ENCODE measurements at regions not wholly inside any gene's neighbourhood (a gene's known extent, or its start where the extent isn't known, plus 50 kb on each side); places are given as distances from the start of the nearest gene placed in this dataset.

DNA sequence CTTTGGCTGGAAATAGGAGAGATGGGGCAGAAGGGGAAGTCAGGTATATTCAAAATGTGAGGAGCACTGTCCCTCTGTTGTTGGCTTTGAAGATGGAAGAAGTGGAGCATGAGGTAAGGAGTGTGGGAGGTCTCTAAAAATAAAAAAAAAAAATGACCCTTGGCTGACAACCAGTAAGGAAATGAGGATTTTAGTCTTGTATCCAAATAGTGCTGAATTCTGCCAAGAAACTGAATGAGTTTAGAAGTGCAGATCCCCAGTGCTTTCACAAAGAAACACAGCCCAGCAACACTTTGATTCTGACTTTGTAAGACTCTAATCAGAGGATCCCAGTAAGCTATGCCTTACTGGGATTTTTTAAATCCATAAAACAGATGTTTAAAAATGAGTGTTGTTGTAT lies 367.9 kb downstream of the CYLC2 start:
- no peak for DNase-seq (ENCODE audit: extremely low read depth in 1 of 11, low read depth in 9 of 11, low spot score in 4 of 11)

GRCh38 chr9:103364753-103365152 lies 369.6 kb downstream of the CYLC2 start:
- no peak for DNase-seq (ENCODE audit: extremely low read depth in 1 of 11, low read depth in 9 of 11, low spot score in 4 of 11)

DNA sequence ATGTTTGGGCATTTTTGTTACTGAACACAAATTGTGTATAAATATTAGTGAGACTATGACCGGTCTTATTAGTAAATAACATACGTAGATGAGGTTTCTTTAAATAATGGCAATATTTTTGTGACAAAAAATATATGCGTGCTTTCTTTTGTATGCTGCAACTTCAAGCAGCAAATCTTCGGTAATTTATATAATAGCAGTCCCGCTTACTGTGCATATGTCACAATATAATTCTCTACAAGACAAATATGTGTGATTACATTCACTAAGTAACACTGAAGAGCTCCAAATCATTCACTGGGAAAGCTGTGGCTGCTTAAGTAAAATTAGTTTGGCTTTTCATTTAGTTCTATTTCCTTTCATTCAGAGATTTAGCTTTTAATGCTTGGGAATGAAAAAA lies 376.0 kb downstream of the CYLC2 start:
- DNase-seq (ENCODE audit: extremely low read depth in 1 of 11, low read depth in 9 of 11, low spot score in 4 of 11): no peak

- DNase-seq (ENCODE audit: extremely low read depth in 1 of 11, low read depth in 9 of 11, low spot score in 4 of 11): no peak
These were observed 377.7 kb downstream of the CYLC2 start for GRCh38 chr9:103372828-103373227.

DNA sequence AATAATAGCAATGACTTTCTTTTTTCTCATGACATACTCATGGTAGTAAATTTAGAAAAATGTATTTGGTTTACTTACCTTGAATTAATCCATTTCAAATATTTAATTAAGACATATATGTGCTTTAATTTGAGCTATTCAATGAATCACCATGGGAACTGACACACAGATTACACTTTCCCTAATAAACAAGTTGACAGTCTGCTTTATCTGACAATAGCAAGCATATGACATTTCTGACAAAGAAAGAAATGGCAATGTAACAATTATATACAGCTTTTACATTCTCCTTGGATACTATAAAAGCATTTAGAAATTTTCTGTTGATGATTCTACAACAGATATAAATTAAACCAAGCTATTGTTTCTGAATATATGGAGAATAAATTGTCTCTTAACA lies 382.5 kb downstream of the CYLC2 start:
- DNase-seq (ENCODE audit: extremely low read depth in 1 of 11, low read depth in 9 of 11, low spot score in 4 of 11): no peak

DNA sequence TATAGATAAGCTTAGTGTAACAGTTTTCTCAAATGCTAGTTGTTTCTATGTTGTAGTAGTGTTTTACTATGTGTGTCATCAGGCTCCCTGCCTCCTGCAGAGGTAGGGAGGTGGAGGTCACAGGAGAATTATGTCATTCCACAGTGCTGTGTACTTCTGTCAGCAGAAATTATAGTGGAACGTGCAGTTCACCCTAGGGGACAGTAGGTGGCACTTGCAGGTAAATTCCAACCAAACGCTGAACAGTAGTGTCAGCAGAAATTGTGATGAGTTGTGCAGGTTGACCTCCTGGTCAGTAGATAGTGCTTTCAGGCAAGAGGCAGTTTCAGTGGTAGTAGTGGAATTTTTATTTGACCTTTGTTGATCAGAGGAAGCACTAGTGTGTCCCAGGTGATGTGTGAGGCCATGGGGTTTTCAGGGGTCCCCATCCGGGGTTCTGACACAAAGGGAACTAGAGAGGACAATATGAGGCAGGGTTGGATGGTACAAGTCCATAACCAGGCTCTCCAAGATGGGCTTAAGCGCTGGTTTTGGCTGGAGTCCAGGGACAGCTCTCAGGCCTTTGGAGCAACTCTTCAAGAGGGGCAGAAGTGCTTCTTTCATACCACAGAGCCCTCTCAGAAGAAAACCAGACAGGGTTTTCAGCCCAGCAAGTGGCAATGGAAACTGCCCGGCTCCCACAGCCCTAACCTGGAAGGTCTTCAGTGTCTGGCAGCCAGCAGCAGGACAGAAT lies 402.9 kb downstream of the CYLC2 start:
- peak; percentile 15 to 48 (median 26) for DNase-seq (ENCODE audit: extremely low read depth in 1 of 11, low read depth in 9 of 11, low spot score in 4 of 11)

- DNase-seq (ENCODE audit: extremely low read depth in 1 of 11, low read depth in 9 of 11, low spot score in 4 of 11): no peak
These were observed 404.4 kb downstream of the CYLC2 start for GRCh38 chr9:103399535-103399934.

GRCh38 chr9:103407260-103407659 lies 412.1 kb downstream of the CYLC2 start:
- DNase-seq (ENCODE audit: extremely low read depth in 1 of 11, low read depth in 9 of 11, low spot score in 4 of 11): no peak

DNA sequence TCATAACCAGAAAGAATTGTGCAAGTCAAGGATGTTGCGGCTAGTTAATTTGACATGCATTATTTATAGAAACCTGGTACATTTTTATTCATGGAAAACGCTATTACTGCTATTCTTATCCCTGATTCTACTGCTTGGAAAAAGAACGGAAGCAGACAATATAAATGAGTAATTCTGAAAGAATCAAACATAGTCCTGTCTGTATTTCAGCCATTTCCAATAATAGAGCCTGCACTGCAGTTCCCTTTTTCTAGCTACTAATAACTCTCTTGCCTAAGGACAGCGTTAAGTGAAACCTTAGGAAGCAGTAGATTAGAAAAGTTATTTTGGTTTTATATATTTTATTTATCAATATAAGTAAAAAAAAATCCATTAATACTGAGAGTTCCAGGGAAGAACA lies 414.9 kb downstream of the CYLC2 start:
- DNase-seq (ENCODE audit: extremely low read depth in 1 of 11, low read depth in 9 of 11, low spot score in 4 of 11): no peak

GRCh38 chr9:103427696-103428095 lies 432.6 kb downstream of the CYLC2 start:
- DNase-seq (ENCODE audit: extremely low read depth in 1 of 11, low read depth in 9 of 11, low spot score in 4 of 11): no peak

- no peak for DNase-seq (ENCODE audit: extremely low read depth in 1 of 11, low read depth in 9 of 11, low spot score in 4 of 11)
These were observed 435.3 kb downstream of the CYLC2 start for GRCh38 chr9:103430469-103430868.

GRCh38 chr9:103431809-103432208 lies 436.7 kb downstream of the CYLC2 start:
- no peak for DNase-seq (ENCODE audit: extremely low read depth in 1 of 11, low read depth in 9 of 11, low spot score in 4 of 11)

- no peak for DNase-seq (ENCODE audit: extremely low read depth in 1 of 11, low read depth in 9 of 11, low spot score in 4 of 11)
These were observed 449.0 kb downstream of the CYLC2 start for GRCh38 chr9:103444176-103444575.

DNA sequence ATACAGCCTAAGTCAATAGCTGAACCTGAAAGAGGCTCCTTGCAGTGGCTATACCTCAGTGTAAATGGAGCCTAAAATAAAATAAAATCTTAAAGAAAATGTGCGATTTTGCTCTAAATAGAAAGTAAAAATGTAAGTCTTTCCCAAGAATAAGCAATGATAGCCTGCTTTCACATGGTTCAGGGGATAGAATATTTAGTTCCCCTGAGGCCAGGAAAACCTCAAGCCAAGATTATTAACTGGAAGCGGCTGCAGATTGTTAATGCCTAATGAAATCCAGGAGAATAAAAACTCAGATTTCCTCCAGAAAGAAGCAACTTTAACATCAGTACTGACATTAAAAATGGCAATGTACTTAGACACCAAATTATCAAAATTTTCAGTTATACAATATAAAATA lies 463.7 kb downstream of the CYLC2 start:
- no peak for DNase-seq (ENCODE audit: extremely low read depth in 1 of 11, low read depth in 9 of 11, low spot score in 4 of 11)

- DNase-seq (ENCODE audit: extremely low read depth in 1 of 11, low read depth in 9 of 11, low spot score in 4 of 11): no peak
These were observed 476.1 kb downstream of the CYLC2 start for GRCh38 chr9:103471241-103471640.

DNA sequence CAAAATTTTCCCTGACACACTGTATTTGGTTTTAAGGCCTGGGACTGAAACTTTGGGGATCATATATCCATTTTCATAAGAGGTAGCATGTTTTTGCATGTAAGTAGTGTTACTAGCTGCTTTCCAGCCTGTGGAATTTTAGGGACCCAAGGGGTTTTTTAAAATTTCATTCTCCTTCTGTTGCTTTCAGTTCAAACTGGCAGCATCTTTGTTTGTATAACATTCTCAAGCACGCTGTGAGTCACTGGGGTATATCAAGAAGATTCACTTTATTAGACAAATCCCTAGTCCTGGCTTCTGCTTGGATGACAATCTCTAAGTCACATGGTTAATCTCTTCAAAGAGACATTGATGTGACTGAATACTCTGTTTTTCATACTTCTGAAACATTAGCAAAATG lies 479.0 kb downstream of the CYLC2 start:
- DNase-seq (ENCODE audit: extremely low read depth in 1 of 11, low read depth in 9 of 11, low spot score in 4 of 11): no peak

DNA sequence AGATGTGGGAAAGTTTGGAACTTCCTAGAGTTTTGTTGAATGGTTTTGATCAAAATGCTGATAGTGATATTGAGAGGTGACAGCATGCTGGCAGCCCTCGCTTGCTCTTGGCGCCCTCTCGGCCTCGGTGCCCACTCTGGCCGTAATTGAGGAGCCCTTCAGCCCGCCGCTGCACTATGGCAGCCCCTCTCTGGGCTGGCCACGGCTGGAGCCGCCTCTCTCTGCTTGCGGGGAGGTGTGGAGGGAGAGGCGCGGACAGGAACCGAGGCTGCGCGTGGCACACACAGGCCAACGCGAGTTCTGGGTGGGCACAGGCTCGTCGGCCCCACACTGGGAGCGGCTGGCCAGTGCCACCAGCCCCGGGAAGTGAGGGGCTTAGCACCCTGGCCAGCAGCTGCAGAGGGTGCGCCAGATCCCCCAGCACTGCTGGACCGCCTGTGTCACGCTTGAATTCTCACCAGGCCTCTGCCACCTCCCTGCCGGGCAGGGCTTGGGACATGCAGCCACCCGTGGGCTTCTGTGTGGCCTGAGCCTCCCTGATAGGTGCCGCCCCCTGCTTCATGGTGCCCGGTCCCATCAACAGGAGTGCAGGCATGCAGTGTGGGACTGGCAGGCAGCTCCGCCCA lies 488.5 kb downstream of the CYLC2 start:
- DNase-seq (ENCODE audit: extremely low read depth in 1 of 11, low read depth in 9 of 11, low spot score in 4 of 11): no peak

DNA sequence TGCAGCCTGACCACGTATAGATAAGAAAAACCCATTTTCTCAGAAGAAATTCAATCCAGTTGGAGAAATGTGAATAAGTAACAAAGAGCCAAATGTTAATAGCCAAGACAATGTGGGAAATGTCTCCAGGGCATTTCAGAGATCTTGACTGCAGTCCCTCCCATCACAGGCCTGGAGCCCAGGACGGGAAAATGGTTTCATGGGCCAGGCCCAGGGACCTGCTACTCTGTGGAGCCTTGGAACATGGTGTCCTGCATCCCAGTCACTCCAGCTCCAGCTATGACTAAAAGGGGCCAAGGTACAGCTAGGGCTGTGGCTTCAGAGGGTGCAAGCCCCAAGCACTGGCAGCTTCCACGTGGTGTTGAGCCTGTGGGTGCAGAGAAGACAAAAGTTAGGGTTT lies 490.0 kb downstream of the CYLC2 start:
- DNase-seq (ENCODE audit: extremely low read depth in 1 of 11, low read depth in 9 of 11, low spot score in 4 of 11): no peak

- DNase-seq (ENCODE audit: extremely low read depth in 1 of 11, low read depth in 9 of 11, low spot score in 4 of 11): no peak
These were observed 519.6 kb downstream of the CYLC2 start for GRCh38 chr9:103514767-103515166.

GRCh38 chr9:103522409-103522808 lies 527.3 kb downstream of the CYLC2 start:
- no peak for DNase-seq (ENCODE audit: extremely low read depth in 1 of 11, low read depth in 9 of 11, low spot score in 4 of 11)

- DNase-seq (ENCODE audit: extremely low read depth in 1 of 11, low read depth in 9 of 11, low spot score in 4 of 11): no peak
These were observed 535.8 kb downstream of the CYLC2 start for GRCh38 chr9:103530934-103531333.
